NB4 (cell line): ENCODE measurements at regions not wholly inside any gene's neighbourhood (a gene's known extent, or its start where the extent isn't known, plus 50 kb on each side); places are given as distances from the start of the nearest gene placed in this dataset.

Source experiments
- POLR2A ChIP-seq: IDR thresholded peaks from 2 replicates; pipeline ENCODE4 v1.6.1; 2011; ENCODE audit warnings: mild to moderate bottlenecking; ENCODE audit not compliant: insufficient read length; ENCODE audit errors: extremely low read depth
- TF ChIP-seq, protein P1 (sequence below): IDR thresholded peaks from one replicate; pipeline ENCODE4 v1.5.1; 2012; ENCODE audit warnings: low read depth, low read length

DNA sequence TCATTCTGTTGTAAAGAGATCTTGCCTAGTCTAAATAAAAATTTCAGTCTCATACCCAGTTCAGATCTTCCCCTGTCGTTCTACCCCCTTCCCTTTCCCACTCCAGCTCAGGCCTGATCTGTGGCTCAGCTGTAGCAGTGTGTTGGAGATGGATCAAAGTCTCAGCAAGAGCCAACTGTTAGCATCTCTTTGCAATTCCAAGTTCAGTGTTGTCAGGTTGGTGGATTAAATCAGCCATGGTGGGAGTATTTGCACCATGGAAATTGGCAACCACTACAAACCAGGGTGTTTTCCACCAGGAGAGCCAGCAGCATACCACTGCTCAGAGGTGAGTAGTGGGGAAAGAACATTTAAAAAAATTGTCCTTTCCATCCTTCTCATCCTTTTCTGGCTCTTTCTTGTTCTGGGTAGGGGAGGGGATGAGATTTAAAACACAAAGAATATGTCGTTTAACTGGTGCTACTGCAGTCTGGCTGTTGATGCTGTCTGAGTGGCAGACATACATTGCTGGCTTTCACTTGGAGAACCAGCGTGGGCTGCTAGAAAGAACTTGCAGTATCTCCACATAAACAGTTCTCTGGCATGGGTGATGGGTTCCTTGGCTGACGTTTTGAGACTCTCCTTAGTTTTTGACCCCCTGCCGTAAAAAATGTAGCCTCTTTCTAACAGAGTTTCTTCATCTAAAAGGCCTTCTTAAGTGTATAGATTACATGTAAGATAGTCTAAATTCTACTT lies 514.1 kb downstream of the RAB38 start:
- no peak for TF ChIP-seq POLR2A
- TF ChIP-seq, protein P1, sequence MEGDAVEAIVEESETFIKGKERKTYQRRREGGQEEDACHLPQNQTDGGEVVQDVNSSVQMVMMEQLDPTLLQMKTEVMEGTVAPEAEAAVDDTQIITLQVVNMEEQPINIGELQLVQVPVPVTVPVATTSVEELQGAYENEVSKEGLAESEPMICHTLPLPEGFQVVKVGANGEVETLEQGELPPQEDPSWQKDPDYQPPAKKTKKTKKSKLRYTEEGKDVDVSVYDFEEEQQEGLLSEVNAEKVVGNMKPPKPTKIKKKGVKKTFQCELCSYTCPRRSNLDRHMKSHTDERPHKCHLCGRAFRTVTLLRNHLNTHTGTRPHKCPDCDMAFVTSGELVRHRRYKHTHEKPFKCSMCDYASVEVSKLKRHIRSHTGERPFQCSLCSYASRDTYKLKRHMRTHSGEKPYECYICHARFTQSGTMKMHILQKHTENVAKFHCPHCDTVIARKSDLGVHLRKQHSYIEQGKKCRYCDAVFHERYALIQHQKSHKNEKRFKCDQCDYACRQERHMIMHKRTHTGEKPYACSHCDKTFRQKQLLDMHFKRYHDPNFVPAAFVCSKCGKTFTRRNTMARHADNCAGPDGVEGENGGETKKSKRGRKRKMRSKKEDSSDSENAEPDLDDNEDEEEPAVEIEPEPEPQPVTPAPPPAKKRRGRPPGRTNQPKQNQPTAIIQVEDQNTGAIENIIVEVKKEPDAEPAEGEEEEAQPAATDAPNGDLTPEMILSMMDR = no peak
